Muscle layer of duodenum (tissue), 2 donors: ENCODE measurements at regions not wholly inside any gene's neighbourhood (a gene's known extent, or its start where the extent isn't known, plus 50 kb on each side); places are given as distances from the start of the nearest gene placed in this dataset.

Experiments used
- H3K27ac ChIP-seq: one replicate; pipeline ENCODE4 v1.7.0; 2013; ENCODE audit warnings: mild to moderate bottlenecking, low read length
- H3K27me3 ChIP-seq: one replicate; pipeline ENCODE4 v1.7.0; 2013; ENCODE audit warnings: low read depth, mild to moderate bottlenecking, control low read depth, low read length
- H3K36me3 ChIP-seq, 2 donors: one replicate each; pipeline ENCODE4 v1.7.0; 2013; ENCODE audit warnings: low read length in 2 of 2, control low read depth in 1 of 2, mild to moderate bottlenecking in 1 of 2; ENCODE audit not compliant: insufficient read depth in 2 of 2, control insufficient read depth in 1 of 2
- H3K4me1 ChIP-seq, 2 donors: one replicate each; pipeline ENCODE4 v1.7.0; 2013; ENCODE audit warnings: low read length in 2 of 2, mild to moderate bottlenecking in 2 of 2, control low read depth in 1 of 2, moderate library complexity in 1 of 2; ENCODE audit not compliant: insufficient read depth in 2 of 2, control insufficient read depth in 1 of 2
- H3K4me3 ChIP-seq, 2 donors: one replicate each; pipeline ENCODE4 v1.7.0; 2013; ENCODE audit warnings: low read length in 2 of 2, low read depth in 1 of 2, mild to moderate bottlenecking in 1 of 2
- H3K9me3 ChIP-seq, 2 donors: one replicate each; pipeline ENCODE4 v1.7.0; 2013; ENCODE audit warnings: low read length in 2 of 2, control low read depth in 1 of 2, mild to moderate bottlenecking in 1 of 2; ENCODE audit not compliant: control insufficient read depth in 1 of 2
- donor health status: healthy.

DNA sequence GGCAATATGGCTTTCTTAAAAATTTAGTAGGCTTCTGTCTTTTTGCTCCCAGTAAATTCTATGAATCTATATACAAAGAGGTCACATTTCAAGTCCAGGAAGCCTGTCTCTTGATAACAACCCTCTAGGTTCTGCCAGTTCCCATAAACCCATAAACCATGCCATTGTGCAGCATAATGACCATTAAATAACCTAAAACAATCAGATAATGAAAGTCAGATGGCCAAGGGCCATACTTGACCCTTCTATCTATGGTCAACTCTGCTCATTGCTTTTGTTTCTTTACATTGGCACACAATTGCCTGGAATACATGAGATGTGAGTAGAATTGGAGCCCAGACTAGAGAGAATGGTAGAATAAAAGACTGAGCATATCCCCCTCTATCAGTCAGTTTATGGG lies 305.4 kb upstream of the KIF2A start:
- H3K27me3 ChIP-seq, result no peaks in the 10 kb centered on the region
- no peak overlapping the region for H3K27ac ChIP-seq
- no peak overlapping the region for H3K4me3 ChIP-seq
- H3K4me1 ChIP-seq, result no peaks in the 10 kb centered on the region
- no peaks in the 10 kb centered on the region for H3K36me3 ChIP-seq
- no peaks in the 10 kb centered on the region for H3K9me3 ChIP-seq

DNA sequence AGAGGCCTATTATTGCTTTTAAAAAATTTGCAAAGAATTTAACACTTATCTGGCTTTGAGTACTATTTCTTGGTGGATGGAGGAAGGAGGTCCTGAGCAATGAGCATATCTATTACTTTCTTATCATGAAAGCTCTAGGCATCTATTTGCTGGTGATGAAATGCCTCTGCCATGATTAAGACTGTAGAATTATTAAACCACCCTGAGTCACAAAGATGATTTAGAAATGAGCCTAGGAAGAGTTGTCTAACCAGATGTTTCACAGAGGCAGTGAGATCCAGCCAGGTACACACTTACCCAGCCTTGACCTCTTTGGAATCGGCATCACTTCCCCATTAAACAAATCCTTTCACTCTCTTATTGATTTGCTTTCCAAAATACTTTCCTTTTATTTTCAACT lies 304.4 kb upstream of the KIF2A start:
- Histone ChIP-seq H3K27me3 (no peaks in the 10 kb centered on the region), H3K36me3 (no peaks in the 10 kb centered on the region), H3K9me3 (no peaks in the 10 kb centered on the region), H3K27ac (no peak overlapping the region), H3K4me1 (no peaks in the 10 kb centered on the region), H3K4me3 (no peak overlapping the region)

- no peak overlapping the region for H3K4me3 ChIP-seq
- H3K27me3 ChIP-seq, result no peaks in the 10 kb centered on the region
- no peaks in the 10 kb centered on the region for H3K9me3 ChIP-seq
- no peaks in the 10 kb centered on the region for H3K4me1 ChIP-seq
- no peak overlapping the region for H3K27ac ChIP-seq
- H3K36me3 ChIP-seq, result no peaks in the 10 kb centered on the region
These were observed 303.6 kb upstream of the KIF2A start for GRCh38 chr5:62002436-62002835.

DNA sequence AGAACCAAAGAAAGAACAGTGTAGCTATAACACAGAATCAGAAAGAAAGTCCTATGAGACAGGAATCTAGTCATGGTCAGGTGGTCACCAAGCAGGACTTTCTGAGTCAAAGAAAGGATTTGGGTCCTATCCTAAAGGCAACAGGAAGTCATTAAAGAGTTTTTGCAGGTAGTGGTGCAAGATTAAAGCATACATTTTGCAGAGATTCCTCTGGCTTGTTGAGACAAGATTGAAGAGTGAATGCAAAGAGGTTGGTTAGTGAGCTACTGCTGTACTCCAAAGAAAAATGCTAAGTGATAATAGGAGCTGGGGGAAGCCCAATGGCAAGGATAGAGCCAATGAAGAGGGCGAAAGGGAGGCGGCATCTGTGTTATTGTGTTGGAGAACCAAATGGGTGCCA lies 300.5 kb upstream of the KIF2A start:
- Histone ChIP-seq H3K36me3 (no peaks in the 10 kb centered on the region), H3K27me3 (no peaks in the 10 kb centered on the region), H3K27ac (no peak overlapping the region), H3K4me1 (no peaks in the 10 kb centered on the region), H3K9me3 (no peaks in the 10 kb centered on the region), H3K4me3 (no peak overlapping the region)

GRCh38 chr5:62007457-62007856 lies 298.5 kb upstream of the KIF2A start:
- no peaks in the 10 kb centered on the region for H3K27me3 ChIP-seq
- H3K36me3 ChIP-seq, result no peaks in the 10 kb centered on the region
- no peaks in the 10 kb centered on the region for H3K4me1 ChIP-seq
- H3K27ac ChIP-seq, result no peak overlapping the region
- no peak overlapping the region for H3K4me3 ChIP-seq
- H3K9me3 ChIP-seq, result no peaks in the 10 kb centered on the region

GRCh38 chr5:62011089-62011664 lies 294.8 kb upstream of the KIF2A start:
- Histone ChIP-seq H3K4me3 (no peak overlapping the region), H3K36me3 (no peaks in the 10 kb centered on the region), H3K27me3 (no peaks in the 10 kb centered on the region), H3K4me1 (no peaks in the 10 kb centered on the region), H3K9me3 (no peaks in the 10 kb centered on the region), H3K27ac (no peak overlapping the region)

- H3K36me3 ChIP-seq, result no peaks in the 10 kb centered on the region
- H3K27me3 ChIP-seq, result no peaks in the 10 kb centered on the region
- H3K4me3 ChIP-seq, result no peak overlapping the region
- no peak overlapping the region for H3K27ac ChIP-seq
- peaks cover 0 to 5% of the 10 kb centered on the region in 2 donors for H3K4me1 ChIP-seq
- H3K9me3 ChIP-seq, result no peaks in the 10 kb centered on the region
These were observed 288.9 kb upstream of the KIF2A start for GRCh38 chr5:62017092-62017491.

DNA sequence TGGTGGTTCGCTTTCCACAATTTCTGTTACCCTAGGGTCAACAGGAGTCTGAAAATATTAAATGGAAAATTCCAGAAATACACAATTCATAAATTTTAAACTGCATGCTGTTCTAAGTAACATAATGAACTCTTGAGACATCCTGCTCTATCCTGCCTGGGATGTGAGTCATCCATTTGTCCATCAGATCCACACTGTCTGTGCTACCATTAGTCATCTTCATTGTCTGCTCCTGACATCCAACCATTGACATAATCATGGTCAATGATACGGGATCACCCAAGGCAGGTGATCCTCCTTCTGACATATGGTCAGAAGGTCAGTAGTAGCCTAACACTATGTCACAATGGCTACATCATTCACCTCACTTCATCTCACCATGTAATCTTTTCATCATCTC lies 276.7 kb upstream of the KIF2A start:
- no peak overlapping the region for H3K27ac ChIP-seq
- H3K4me3 ChIP-seq, result no peak overlapping the region
- H3K9me3 ChIP-seq, result no peaks in the 10 kb centered on the region
- no peaks in the 10 kb centered on the region for H3K27me3 ChIP-seq
- H3K36me3 ChIP-seq, result no peaks in the 10 kb centered on the region
- H3K4me1 ChIP-seq, result no peaks in the 10 kb centered on the region

DNA sequence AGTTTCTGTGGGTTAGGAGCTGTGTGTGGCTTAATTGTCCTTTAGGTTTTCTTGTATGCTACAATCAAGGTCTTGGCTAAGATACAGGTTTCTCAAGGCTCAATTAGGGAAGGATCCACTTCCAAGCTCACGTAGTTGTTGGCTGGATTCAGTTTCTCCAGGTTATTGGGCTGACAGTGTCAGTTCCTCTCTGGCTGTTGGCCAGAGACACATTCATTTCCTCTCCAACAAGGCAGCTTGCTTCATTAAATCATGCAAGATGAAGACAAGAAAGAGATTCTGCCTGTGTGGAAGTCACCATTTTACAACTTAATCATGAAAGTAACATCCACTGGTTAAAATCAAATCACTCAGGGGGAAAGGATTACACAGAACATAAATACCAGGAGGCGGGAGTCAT lies 275.7 kb upstream of the KIF2A start:
- H3K4me3 ChIP-seq, result no peak overlapping the region
- H3K36me3 ChIP-seq, result no peaks in the 10 kb centered on the region
- no peaks in the 10 kb centered on the region for H3K4me1 ChIP-seq
- no peaks in the 10 kb centered on the region for H3K9me3 ChIP-seq
- no peak overlapping the region for H3K27ac ChIP-seq
- no peaks in the 10 kb centered on the region for H3K27me3 ChIP-seq

DNA sequence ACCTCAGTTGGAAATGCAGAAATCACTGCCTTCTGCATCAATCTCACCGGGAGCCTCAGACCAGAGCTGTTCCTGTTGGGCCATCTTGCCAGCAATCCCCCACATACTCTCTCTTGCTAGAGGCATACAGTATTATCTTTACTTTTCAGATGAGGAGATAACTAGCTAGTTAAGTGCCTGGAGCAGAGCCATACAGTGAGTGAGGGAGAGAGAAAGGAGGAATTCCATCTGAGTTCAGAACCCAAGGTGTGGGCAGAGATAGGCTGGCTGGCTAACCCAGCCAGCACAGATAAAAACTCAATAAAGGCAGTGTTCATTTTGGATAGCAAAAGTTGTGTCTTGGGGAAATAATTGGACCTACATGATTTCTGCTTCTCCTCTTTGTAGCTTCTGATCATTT lies 268.0 kb upstream of the KIF2A start:
- no peaks in the 10 kb centered on the region for H3K36me3 ChIP-seq
- H3K27ac ChIP-seq, result no peak overlapping the region
- no peaks in the 10 kb centered on the region for H3K27me3 ChIP-seq
- H3K9me3 ChIP-seq, result peaks cover 0 to 3% of the 10 kb centered on the region in 2 donors
- H3K4me1 ChIP-seq, result no peaks in the 10 kb centered on the region
- no peak overlapping the region for H3K4me3 ChIP-seq

DNA sequence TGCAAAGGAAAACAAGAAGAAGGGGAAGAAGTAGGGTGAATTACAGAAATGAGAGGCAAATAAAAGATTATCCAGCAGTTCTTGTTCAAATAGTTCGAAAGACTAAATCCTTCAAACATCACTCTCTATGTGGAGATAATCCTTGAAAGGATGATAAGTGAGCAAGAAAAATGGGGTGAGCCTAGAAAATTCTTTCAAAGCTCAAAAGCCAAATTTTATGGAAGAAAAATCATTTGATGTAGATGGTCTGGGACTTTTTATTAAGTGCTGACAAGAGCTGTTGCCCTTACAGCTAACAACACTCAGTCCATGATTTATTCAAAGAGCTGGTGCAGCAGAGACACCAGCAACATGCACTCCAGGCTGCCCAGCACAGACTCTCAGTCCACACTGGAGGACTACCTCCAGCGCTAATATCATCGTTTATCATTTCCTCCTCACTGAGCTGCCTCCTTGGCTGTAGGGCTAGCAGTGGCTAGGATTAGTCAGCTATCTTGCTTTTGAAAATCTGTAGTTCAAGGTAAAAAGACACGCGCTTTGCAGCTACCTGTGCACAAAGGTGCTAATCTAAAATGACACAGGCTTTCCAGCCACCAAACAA lies 264.8 kb upstream of the KIF2A start:
- H3K27ac ChIP-seq, result no peak overlapping the region
- no peaks in the 10 kb centered on the region for H3K27me3 ChIP-seq
- H3K9me3 ChIP-seq, result peaks cover 0 to 1% of the 10 kb centered on the region in 2 donors
- H3K4me1 ChIP-seq, result no peaks in the 10 kb centered on the region
- no peak overlapping the region for H3K4me3 ChIP-seq
- H3K36me3 ChIP-seq, result no peaks in the 10 kb centered on the region

- Histone ChIP-seq H3K4me1 (no peaks in the 10 kb centered on the region), H3K36me3 (no peaks in the 10 kb centered on the region), H3K27me3 (no peaks in the 10 kb centered on the region), H3K9me3 (peaks cover 0 to 4% of the 10 kb centered on the region in 2 donors), H3K4me3 (no peak overlapping the region), H3K27ac (no peak overlapping the region)
These were observed 264.0 kb upstream of the KIF2A start for GRCh38 chr5:62042007-62042406.
